ENCODE measurements at regions not wholly inside any gene's neighbourhood (a gene's known extent, or its start where the extent isn't known, plus 50 kb on each side); places are given as distances from the start of the nearest gene placed in this dataset.
A peak's percentile ranks its signal among the peaks of the same experiment; 100 is the strongest.
"Not testable (repeated sequence)": the region's sequence is repeated elsewhere in the genome, so short reads cannot be mapped to it uniquely, and the experiment has no call there.

DNA sequence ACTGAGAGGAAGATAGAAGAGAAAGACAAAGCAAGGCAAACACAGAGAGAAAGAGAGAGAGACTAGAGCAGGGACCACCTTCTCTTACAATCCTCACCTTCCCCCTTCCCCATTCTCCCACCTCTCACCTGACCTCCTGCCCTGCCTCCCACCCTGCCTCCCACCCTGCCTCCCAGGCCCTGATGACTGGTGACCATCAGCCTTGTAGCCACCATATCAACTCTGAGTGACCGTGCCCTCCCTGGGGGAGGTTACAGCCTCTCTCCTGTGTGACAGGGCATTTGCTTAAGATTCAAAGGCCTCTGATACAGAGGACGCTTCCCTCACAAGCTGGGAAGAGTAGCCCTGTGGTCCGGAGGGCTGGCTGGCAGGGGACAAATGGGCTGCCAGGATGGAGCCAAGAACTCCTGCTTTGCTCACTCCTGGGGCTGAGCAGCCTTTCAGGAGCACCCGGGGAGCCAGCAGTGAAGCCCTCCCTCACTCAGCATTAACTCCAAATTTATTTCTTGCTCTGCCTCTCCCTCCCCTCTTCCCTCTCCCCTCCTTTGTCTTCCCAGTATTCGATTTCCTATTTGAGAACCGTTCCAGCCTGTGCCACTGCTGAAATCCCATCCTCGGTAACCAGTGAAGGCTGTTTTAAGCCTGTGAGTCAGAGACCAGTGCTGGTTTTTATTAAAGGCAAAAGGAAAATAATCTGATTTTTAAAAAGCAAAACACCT is 125.2 kb upstream of the SYT13 start:
- TF ChIP-seq CTCF (conservative IDR thresholded peaks at IDR 0.05) (no peak), ZFX (IDR thresholded peaks at IDR 0.05) (no peak)
- H3K27ac ChIP-seq = no peak overlapping the region

DNA sequence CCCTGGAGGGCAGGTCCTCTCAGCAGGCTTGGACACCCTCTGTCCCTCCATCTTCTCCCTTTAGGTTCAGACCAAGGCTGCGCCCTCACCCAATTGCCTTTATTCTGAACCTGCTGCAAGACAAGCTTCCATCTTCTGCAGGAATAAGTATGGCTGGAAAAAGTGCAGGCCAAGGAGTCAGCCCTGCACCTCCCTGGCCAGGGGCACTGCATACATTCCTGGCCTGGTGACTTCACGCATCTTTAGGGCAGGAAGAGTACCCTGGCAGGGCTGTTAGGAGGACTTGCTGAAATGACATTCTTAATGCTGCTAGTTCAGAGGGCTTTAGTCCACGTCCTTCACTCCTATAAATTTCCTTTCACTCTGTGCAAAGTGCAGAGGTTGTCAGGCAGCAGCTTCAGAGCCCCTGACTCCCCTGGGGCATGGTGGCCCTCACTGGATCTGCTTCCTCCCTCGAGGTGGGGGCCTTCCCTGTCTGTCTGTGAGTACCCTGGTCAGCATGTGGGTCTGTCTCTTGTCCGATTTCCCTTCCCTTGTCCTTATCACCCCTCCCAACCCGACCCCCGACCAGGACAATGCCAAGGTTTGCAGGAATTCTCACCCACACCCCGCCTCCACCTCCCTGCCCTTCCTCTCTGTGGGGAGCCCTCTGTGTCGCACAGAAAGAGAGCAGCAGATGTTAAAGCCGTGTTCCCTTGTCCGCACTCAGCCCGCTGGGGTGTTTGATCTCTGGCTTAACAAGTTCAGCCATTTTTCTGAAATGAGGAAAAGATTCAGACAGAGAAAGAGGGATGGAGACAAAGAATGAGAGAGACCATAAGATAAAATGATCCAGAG is 124.5 kb upstream of the SYT13 start:
- no peak overlapping the region; the same call in 1 of the 2 replicates for H3K27ac ChIP-seq
- TF ChIP-seq ZFX (IDR thresholded peaks at IDR 0.05) (no peak), CTCF (conservative IDR thresholded peaks at IDR 0.05) (no peak)

DNA sequence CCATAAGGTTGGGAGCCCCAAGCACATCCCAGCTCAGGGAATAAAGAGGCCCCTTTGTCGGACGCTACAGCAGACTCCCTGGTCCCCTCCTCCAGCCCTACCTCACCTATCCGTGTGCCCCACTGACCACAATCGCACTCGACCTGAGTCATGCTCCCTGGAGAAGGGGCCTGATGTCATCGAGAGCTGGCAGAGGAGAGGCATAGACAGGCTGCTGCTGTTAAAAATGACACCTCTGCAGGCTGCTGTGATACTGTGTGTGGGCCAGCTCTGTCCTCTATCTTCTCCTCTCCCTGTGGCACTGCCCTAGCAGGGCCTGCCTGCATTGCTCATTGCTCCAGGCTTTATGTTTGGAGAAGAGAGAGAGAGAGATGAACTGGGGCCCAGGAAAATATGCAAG is 123.4 kb upstream of the SYT13 start:
- TF ChIP-seq CTCF (conservative IDR thresholded peaks at IDR 0.05) (no peak), ZFX (IDR thresholded peaks at IDR 0.05) (no peak)

GRCh38 chr11:45407226-45407625 is 121.1 kb upstream of the SYT13 start:
- no peak overlapping the region for H3K27ac ChIP-seq
- TF ChIP-seq CTCF (conservative IDR thresholded peaks at IDR 0.05) (no peak), ZFX (IDR thresholded peaks at IDR 0.05) (no peak)

More for the DNA sequence above, 123.4 kb upstream of the SYT13 start:
- peak overlapping the region; percentile 1; the same call in 1 of the 2 replicates for H3K27ac ChIP-seq

DNA sequence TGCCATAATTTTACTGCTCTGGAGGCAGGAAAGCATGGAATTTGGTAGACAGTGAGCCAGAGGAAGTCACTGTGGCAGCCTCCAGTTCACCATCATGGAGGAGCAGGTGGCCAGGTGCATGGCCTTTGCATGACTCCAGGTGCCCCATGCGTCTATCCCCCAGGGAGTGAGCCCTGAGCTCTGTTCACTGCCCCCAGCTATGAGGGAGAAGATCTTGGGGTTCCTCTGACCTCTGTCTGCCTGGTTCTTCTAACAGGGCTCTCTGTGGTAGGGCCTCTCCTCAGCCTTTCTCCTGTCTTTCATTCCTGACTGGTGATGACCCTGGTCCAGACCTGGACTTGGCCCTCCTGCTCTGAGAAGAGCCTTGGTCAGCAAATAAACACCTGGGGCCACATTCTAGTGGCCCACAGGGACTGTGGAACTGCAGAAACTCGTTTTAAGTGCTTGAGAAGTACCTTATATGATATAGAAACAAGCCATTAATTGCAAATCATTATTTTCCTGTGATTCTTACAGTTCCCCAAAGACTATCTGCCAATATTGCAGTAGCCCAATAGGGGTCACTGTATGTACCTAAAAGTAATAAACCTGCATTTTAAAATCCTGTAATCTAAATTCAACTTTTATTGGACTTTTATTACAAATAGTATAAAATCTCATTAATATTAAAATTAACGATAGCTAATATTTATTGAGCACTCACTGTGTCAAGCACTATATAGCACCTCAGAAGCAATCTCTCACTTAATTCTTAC is 120.0 kb upstream of the SYT13 start:
- TF ChIP-seq CTCF (conservative IDR thresholded peaks at IDR 0.05) (peak; percentile 66), ZFX (IDR thresholded peaks at IDR 0.05) (no peak)
- H3K27ac ChIP-seq = no peak overlapping the region

- not testable (repeated sequence) for H3K27ac ChIP-seq
Observed at GRCh38 chr11:45403521-45403920, 117.4 kb upstream of the SYT13 start.

- TF ChIP-seq CTCF (conservative IDR thresholded peaks at IDR 0.05) (no peak), ZFX (IDR thresholded peaks at IDR 0.05) (no peak)
- H3K27ac ChIP-seq = no peak overlapping the region
Observed at GRCh38 chr11:45402049-45402630, 116.0 kb upstream of the SYT13 start.

Measured in C4-2B (cell line).